ENCODE measurements at regions not wholly inside any gene's neighbourhood (a gene's known extent, or its start where the extent isn't known, plus 50 kb on each side); places are given as distances from the start of the nearest gene placed in this dataset.

DNA sequence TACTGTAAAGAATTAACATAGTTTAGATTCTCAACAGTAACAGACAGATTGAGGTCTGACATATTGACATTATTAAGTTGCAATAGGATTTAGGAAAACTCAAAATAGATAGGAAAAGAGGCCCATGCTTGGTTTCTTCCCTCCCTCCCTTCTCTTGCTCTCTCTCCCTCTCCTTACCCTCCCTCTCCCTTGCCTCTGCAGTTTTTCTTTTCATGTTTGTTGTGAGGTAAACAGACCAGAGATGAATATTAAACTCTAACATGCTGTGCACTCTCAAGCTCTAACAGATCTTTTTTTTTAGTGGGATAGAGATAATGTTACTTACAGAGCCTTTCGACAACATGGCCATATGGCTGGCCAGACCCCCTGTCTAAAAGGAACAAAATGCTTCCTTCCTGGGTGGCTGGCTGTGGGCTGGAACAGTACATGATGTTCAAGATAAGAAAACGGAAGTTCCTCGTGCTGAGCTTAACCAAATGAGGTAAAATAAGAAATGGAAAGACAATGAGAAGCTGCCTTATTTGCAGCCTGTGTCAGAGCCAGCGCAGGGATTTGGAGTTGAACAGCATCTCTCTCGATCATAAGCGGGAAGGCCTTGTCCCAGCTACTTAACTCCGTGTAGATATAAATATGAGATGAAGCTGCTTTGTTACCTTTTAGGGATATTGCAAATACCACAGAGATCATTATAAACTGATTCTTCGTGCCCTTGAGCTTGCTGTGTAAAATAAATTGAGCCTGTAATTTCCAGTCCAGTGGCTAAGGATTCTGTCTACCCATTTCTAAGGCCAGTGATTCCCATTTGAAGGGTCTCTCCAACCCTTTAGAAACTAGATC is 391.9 kb upstream of the NPVF start:
- TF ChIP-seq, protein P1, sequence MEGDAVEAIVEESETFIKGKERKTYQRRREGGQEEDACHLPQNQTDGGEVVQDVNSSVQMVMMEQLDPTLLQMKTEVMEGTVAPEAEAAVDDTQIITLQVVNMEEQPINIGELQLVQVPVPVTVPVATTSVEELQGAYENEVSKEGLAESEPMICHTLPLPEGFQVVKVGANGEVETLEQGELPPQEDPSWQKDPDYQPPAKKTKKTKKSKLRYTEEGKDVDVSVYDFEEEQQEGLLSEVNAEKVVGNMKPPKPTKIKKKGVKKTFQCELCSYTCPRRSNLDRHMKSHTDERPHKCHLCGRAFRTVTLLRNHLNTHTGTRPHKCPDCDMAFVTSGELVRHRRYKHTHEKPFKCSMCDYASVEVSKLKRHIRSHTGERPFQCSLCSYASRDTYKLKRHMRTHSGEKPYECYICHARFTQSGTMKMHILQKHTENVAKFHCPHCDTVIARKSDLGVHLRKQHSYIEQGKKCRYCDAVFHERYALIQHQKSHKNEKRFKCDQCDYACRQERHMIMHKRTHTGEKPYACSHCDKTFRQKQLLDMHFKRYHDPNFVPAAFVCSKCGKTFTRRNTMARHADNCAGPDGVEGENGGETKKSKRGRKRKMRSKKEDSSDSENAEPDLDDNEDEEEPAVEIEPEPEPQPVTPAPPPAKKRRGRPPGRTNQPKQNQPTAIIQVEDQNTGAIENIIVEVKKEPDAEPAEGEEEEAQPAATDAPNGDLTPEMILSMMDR (IDR thresholded peaks at IDR 0.05; ENCODE audit: low read depth, low read length), result no peak
- TF ChIP-seq EZH2phosphoT487 (IDR thresholded peaks at IDR 0.05; ENCODE audit: low read depth), result no peak

Data from OCI-LY3 (cell line).